Activated CD4-positive, alpha-beta T cell treated with anti-CD3 and anti-CD28 coated beads, Interleukin-2, Interleukin-6, amounts not matched to agents 100 ng/mL and 50 ng/mL, durations not matched to agents 16 hours and 8 hours (primary cell): ENCODE measurements at regions not wholly inside any gene's neighbourhood (a gene's known extent, or its start where the extent isn't known, plus 50 kb on each side); places are given as distances from the start of the nearest gene placed in this dataset.
"Not testable (repeated sequence)": the region's sequence is repeated elsewhere in the genome, so short reads cannot be mapped to it uniquely, and the experiment has no call there.

Experiments used
- DNase-seq: peaks from one replicate; pipeline ENCODE4 v3.0.0-alpha.2; 2020

GRCh38 chr2:172262486-172262885, 159.8 kb upstream of the DLX2 start:
- DNase-seq, result no peak

DNA sequence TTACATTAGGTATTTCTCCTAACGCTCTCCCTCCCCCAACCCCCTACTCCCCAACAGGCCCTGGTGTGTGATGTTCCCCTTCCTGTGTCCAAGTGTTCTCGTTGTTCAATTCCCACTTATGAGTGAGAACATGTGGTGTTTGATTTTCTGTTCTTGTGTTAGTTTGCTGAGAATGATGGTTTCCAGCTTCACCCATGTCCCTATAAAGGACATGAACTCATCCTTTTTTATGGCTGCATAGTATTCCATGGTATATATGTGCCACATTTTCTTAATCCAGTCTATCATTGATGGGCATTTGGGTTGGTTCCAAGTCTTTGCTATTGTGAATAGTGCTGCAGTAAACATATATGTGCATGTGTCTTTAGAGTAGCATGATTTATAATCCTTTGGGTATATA, 162.1 kb upstream of the DLX2 start:
- DNase-seq, result not testable (repeated sequence)

- DNase-seq, result not testable (repeated sequence)
These were observed 157.7 kb upstream of the ITGA6 start for GRCh38 chr2:172269507-172270244.

GRCh38 chr2:172270278-172271079, 156.9 kb upstream of the ITGA6 start:
- no peak for DNase-seq

DNA sequence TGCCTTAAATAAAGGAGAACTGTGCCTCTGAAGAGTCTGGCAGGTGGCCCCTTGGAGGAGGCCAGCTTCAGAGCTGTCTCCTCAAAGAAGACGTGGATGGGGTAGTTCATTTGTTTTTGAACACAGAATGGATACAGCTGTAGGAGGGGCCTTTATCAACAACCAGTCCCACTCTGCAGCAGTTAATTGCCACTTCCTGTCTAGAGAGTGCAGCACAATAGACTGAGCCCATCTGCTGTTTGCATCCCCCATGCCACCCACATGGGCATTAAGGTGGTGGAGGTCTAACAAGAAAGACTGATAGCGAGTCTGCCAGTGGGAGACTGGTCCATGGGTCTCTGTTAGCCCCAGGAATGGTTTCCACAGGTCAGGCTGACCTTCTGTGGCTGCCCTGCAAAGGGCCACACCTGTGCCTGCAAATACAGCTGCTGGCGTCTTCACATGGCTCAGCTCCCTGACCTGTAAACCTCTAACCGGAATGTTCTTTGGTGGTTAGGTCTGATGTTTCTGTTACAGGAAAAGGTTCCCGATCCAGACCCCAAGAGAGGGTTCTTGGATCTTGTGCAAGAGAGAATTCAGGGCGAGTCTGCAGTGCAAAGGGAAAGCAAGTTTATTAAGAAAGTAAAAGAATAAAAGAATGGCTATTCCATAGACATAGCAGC, 153.3 kb upstream of the ITGA6 start:
- DNase-seq, result no peak

DNA sequence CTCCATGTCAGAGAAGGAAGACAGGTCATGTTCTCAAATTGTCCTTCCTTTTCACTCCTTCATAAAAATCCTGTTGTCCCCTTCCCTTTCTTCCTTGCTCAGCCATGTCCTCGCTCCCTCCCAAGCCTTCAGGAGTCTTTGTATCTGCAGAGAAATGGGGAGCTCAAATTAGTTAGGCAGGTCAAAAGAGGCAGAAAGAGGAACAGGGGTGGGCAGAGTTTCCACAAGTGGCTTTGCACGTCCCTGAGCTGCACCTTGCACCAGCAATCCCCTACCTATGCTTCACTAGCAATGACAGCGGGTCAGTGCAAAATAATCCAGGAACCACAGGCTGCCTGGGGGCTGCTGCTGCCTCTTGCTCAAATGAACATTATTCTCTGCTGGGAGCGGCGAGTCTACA, 152.1 kb upstream of the ITGA6 start:
- DNase-seq, result no peak

DNA sequence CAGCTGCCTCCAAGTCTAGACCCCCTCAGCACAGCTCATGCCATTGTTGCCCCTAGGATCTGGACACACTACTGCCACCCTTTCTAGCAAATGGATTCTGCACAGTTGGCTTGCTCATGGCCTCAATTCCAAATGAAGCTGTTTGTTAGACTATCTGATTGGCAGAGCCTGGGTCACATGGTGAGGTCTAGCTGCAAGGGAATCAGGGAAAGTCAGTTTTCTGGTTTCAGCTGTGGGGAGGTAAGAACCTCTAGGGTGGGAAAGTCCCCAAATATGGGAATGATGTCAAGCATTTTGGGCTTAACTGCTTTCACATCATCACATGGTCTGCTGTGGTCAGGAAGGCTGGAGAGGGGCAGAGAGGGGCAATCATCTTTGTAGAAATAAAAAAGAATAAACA, 150.4 kb upstream of the ITGA6 start:
- no peak for DNase-seq

DNA sequence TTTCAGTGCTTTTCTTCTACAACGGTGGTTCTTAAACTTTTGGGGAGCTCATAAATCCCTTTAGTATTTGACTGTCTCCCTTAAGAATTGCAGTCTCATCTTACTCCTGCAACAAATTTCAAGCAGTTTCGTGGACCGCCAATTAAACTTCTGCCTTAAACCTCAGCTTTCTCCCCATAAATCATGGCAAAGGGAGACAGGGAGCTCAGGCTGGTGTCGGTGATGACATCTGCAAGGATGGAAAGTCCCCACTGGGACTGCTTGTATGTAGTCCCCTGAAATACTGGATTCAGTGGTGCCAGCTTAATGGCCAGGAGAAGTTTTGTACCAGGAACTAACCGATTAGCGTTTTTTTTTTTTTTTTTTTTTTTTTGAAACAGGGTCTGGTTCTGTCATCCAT, 148.7 kb upstream of the ITGA6 start:
- no peak for DNase-seq

- no peak for DNase-seq
These were observed 148.2 kb upstream of the ITGA6 start for GRCh38 chr2:172279214-172279613.

DNA sequence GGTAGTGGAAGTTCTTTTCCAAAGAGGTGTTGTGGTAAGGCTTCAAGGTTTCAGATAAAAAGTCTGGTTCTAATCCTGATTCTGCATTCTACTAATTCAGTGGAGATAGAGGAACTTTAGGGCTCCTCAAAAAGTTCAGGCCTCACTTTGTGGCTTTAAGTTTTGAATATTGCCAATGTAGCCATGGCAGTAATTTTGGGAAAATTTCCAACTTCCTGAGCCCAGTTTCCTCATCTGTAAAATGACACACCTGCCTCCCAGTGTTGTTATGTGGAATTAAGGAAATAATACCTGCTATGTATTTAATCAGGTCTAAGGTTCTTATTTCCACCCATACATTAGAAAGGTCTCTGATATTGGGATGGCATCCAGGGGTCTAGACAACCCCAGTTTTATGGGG, 147.6 kb upstream of the ITGA6 start:
- DNase-seq, result no peak

- no peak for DNase-seq
These were observed 146.6 kb upstream of the ITGA6 start for GRCh38 chr2:172280571-172281361.

DNA sequence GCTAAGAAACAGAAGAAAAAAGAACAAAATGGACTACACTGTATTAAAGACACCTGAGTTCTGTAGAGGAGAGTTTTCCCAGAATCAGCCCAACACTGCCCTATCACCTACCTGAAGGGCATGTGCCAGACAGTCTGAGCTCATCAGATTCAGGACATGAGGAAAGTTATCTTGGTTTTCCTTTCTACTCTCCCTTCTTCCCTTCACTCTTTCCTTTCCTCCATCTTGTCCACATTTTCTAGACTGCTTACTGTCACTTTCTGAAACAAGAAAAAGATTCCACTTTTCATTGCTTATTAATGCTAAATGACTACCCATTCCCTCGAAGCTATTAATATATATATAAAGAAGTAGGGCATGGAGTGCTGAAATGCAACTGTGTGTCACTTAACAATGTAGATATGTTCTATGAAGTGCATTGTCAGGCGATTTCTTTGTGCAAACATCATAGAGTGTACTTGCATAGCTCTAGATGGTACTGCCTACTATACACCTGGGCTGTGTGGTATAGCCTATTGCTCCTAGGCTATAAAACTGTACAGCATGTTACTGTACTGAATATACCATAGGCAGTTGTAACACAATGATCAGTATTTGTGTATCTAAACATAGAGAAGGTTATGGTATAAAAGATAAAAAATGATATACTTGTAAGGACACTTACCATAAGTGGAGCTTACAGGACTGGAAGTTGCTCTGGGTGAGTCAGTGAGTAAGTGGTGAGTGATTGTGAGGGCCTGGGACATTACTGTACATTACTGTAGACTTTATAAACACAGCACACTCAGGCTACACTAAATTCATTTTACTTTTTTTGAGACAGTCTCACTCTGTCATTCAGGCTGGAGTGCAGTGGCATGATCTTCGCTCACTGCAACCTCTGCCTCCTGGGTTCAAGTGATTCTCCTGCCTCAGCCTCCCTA, 145.5 kb upstream of the ITGA6 start:
- DNase-seq, result no peak

- no peak for DNase-seq
These were observed 144.4 kb upstream of the ITGA6 start for GRCh38 chr2:172282944-172283343.

DNA sequence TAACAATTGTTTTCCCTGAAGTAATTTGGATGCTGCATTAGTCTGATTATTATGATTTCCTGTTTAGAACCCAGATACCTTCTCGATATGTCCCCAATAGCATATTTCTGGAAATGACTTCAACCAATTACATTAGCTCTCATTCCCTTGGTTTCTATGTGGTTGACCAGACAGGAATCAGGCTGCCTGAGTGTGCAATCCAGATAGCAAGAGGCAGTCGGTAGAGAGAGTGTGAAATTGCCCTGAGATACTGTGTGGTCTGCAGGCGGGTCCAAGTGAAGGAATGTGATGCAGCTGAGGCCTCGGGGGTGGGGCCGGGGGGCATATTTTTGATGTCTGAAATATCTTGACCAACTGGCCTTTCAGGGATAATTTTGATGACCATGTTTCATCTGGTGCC, 143.9 kb upstream of the ITGA6 start:
- DNase-seq, result no peak

DNA sequence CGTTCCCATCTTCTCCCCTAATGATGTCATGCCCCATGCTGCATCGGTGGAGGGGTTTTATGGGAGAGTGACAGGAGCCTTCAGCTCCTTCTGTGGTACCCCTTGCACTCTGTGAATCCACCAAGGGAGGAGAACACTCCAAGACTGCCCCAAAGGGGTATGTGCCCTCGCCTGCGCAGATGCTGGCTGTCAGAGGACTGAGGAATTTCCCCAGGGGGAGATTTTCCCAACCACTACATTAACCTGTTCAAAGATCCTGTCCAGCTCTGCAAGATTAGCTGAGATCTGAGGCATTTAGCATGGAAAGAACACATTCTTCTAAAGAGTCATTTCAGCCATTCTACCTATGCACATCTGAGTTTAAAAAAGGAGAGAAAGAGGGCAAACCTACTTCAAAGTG, 143.2 kb upstream of the ITGA6 start:
- DNase-seq, result no peak

DNA sequence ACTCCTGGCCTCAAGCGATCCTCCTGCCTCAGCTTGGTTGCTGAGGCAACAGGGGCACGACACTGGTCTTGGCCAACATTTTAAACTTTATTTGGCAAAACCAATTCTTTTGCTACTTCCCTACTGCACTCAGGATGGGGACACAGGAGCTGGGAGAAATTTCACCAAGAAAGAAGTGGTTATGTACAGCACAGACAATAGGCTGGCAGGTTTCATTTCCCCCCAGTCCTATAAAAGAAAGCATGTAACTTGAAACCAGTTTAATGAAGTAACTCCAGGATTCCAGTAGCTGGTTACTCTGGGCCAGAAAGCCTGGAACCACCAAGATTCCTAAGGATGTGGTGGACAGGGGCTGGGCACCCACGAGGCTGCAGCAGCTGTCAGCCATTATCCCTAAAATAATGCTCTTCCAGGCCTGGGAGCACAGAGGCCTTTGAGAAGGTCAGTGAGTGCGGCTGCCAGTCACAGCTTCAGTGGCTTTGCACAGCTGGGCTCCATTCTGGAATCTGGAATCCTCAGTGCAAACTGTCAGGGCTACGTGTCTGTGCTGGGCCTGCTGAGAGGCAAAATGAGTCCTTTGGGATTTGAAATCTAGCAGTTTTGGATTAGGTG, 142.3 kb upstream of the ITGA6 start:
- no peak for DNase-seq

GRCh38 chr2:172285760-172286159, 141.6 kb upstream of the ITGA6 start:
- no peak for DNase-seq

- DNase-seq, result no peak
These were observed 140.2 kb upstream of the ITGA6 start for GRCh38 chr2:172287190-172287589.

- no peak for DNase-seq
These were observed 139.6 kb upstream of the ITGA6 start for GRCh38 chr2:172287605-172288315.

GRCh38 chr2:172288603-172289002, 138.8 kb upstream of the ITGA6 start:
- peak; percentile 5 for DNase-seq

- no peak for DNase-seq
These were observed 133.4 kb upstream of the ITGA6 start for GRCh38 chr2:172293952-172294351.
